ENCODE measurements at regions not wholly inside any gene's neighbourhood (a gene's known extent, or its start where the extent isn't known, plus 50 kb on each side); places are given as distances from the start of the nearest gene placed in this dataset.

GRCh38 chr10:113384181-113384580 lies 168.7 kb upstream of the HABP2 start:
- TF ChIP-seq FOXP2 (optimal IDR thresholded peaks at IDR 0.05; ENCODE audit: borderline replicate concordance, extremely low read depth, extremely low read length, insufficient read depth): no peak
- no peak for TF ChIP-seq TAF1 (IDR thresholded peaks at IDR 0.05; ENCODE audit: borderline replicate concordance, insufficient read depth, low read length)
- no peak for TF ChIP-seq REST (IDR thresholded peaks at IDR 0.05; ENCODE audit: insufficient read depth in 1 of 2, low read depth in 2 of 2, low read length in 2 of 2)

- TF ChIP-seq REST (IDR thresholded peaks at IDR 0.05; ENCODE audit: insufficient read depth in 1 of 2, low read depth in 2 of 2, low read length in 2 of 2): peak; percentile 55 to 78; a peak in 3 of 4 replicates
- TF ChIP-seq SIN3A (IDR thresholded peaks at IDR 0.05; ENCODE audit: borderline replicate concordance, insufficient read depth, low read length): no peak
- TF ChIP-seq FOXP2 (optimal IDR thresholded peaks at IDR 0.05; ENCODE audit: borderline replicate concordance, extremely low read depth, extremely low read length, insufficient read depth): no peak
Observed at GRCh38 chr10:113385021-113385999, 167.5 kb upstream of the HABP2 start.

- no peak for TF ChIP-seq TAF1 (IDR thresholded peaks at IDR 0.05; ENCODE audit: borderline replicate concordance, insufficient read depth, low read length)
- TF ChIP-seq SIN3A (IDR thresholded peaks at IDR 0.05; ENCODE audit: borderline replicate concordance, insufficient read depth, low read length): no peak
- no peak for TF ChIP-seq FOXP2 (optimal IDR thresholded peaks at IDR 0.05; ENCODE audit: borderline replicate concordance, extremely low read depth, extremely low read length, insufficient read depth)
- TF ChIP-seq POLR2AphosphoS5 (IDR thresholded peaks at IDR 0.05; ENCODE audit: low read depth, low read length): no peak
- TF ChIP-seq REST (IDR thresholded peaks at IDR 0.05; ENCODE audit: insufficient read depth in 1 of 2, low read depth in 2 of 2, low read length in 2 of 2): no peak
Observed at GRCh38 chr10:113386005-113386404, 166.8 kb upstream of the HABP2 start.

GRCh38 chr10:113389969-113390368 lies 162.9 kb upstream of the HABP2 start:
- TF ChIP-seq REST (IDR thresholded peaks at IDR 0.05; ENCODE audit: insufficient read depth in 1 of 2, low read depth in 2 of 2, low read length in 2 of 2): no peak
- no peak for TF ChIP-seq POLR2AphosphoS5 (IDR thresholded peaks at IDR 0.05; ENCODE audit: low read depth, low read length)
- no peak for TF ChIP-seq TAF1 (IDR thresholded peaks at IDR 0.05; ENCODE audit: borderline replicate concordance, insufficient read depth, low read length)

GRCh38 chr10:113390896-113391295 lies 162.0 kb upstream of the HABP2 start:
- no peak for TF ChIP-seq TAF1 (IDR thresholded peaks at IDR 0.05; ENCODE audit: borderline replicate concordance, insufficient read depth, low read length)
- no peak for TF ChIP-seq SIN3A (IDR thresholded peaks at IDR 0.05; ENCODE audit: borderline replicate concordance, insufficient read depth, low read length)
- TF ChIP-seq REST (IDR thresholded peaks at IDR 0.05; ENCODE audit: insufficient read depth in 1 of 2, low read depth in 2 of 2, low read length in 2 of 2): no peak
- no peak for TF ChIP-seq FOXP2 (optimal IDR thresholded peaks at IDR 0.05; ENCODE audit: borderline replicate concordance, extremely low read depth, extremely low read length, insufficient read depth)
- TF ChIP-seq POLR2AphosphoS5 (IDR thresholded peaks at IDR 0.05; ENCODE audit: low read depth, low read length): no peak

All from PFSK-1 (cell line).